Omental fat pad (tissue), 3 donors: ENCODE measurements at regions not wholly inside any gene's neighbourhood (a gene's known extent, or its start where the extent isn't known, plus 50 kb on each side); places are given as distances from the start of the nearest gene placed in this dataset.

Experiments used
- ATAC-seq: fragments of 150-250 bp; one replicate; pipeline ENCODE4 v1.9.1; 2016; ENCODE audit warnings: mild to moderate bottlenecking, moderate library complexity; ENCODE audit not compliant: low FRiP score
- DNase-seq: peaks from one replicate; pipeline ENCODE4 v3.0.0-alpha.2; 2019; ENCODE audit warnings: low spot score
- TF ChIP-seq, protein P1 (sequence below), 3 donors: fragments of 450-650 bp; IDR thresholded peaks; one replicate each; pipeline ENCODE4 v1.5.1; 2016 to 2017; ENCODE audit warnings: antibody characterized with exemption in 3 of 3, mild to moderate bottlenecking in 3 of 3, moderate library complexity in 2 of 3

DNA sequence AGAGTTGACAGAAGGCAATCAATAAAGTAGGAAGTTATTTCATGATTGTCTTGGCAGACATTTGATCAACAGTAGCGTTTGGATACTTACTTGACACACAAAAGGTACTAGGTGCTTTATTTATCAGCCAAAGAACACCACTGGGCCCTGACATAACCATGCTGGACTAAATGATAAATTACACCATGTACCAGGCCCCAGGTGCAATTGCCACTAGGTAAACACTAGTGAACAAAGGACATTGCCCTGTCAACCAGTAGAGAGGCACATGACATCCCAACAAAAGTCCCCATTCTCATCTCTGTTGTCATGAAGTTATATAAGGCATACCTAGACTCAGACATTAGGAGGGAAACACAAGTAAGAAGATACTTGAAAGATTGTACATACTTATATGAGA, 747.2 kb downstream of the SATB2 start:
- DNase-seq (no peak), ATAC-seq (no peak)
- TF ChIP-seq, protein P1, sequence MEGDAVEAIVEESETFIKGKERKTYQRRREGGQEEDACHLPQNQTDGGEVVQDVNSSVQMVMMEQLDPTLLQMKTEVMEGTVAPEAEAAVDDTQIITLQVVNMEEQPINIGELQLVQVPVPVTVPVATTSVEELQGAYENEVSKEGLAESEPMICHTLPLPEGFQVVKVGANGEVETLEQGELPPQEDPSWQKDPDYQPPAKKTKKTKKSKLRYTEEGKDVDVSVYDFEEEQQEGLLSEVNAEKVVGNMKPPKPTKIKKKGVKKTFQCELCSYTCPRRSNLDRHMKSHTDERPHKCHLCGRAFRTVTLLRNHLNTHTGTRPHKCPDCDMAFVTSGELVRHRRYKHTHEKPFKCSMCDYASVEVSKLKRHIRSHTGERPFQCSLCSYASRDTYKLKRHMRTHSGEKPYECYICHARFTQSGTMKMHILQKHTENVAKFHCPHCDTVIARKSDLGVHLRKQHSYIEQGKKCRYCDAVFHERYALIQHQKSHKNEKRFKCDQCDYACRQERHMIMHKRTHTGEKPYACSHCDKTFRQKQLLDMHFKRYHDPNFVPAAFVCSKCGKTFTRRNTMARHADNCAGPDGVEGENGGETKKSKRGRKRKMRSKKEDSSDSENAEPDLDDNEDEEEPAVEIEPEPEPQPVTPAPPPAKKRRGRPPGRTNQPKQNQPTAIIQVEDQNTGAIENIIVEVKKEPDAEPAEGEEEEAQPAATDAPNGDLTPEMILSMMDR (IDR thresholded peaks at IDR 0.05) = no peak

DNA sequence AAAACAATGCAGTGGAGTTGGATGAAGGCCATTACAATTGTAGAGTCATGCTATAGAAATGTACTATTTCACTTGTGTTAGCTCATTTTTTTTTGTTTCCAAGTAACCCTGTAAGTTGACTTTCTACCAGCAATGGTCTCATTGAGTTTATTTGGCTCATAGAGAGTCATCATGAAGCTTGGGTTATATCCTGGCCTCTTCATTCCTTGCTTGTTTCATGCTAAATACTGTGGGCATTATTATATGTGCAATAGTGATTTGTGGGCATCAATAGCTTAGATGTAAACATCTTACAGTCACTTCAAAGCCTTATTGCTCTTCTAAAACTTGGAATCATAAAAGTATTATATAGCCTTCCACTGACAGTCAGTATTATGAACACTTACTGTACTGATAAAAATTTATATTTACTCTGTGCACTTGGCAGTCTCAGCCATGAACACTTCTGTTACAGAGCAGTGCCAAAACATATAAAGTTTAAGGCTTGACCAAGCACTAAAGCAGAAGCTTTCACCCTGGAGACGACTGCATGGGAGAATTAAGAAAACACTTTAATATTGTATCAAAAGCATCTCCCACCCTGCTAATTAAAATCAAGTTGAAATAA, 751.2 kb downstream of the SATB2 start:
- no peak for ATAC-seq
- no peak for DNase-seq
- TF ChIP-seq, protein P1 (IDR thresholded peaks at IDR 0.05) = no peak

DNA sequence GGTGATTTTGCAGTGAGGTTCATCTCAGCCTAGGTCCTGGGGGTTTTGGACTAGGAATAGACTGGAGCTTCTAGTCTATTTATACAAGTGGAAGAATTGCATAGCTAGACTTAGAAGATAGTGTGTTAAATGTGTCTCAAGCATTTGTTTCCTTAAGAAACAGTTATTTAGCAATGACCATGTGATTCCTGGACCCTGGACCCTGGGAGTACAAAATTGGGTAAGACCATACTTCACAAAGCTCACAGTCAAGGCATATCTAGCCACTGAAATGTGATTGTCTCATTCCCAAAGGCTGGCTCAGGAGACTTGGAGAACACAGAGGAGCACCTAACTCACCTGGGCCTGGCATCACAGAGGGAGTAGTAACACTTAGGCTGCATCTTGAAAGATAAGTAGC, 754.5 kb downstream of the SATB2 start:
- TF ChIP-seq, protein P1 (IDR thresholded peaks at IDR 0.05) = no peak
- DNase-seq = no peak
- ATAC-seq = no peak

DNA sequence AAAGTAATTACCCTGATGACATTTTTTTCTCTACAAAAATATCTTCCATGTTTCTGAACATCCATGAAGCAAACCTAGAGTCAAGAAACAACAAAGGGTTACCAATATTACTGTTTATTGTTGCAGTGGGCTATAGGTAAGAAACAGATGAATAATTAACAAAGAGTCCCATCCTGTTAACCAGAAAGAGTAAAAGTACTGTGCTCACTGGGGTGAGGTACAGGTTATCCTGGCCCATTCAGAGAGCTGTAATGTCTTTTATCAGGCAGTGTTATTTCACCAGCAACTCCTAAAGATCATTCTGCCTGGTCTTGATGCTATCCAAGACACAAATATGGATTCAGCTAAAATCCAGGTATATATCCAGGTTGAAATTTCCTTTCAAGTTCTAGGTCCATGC, 754.9 kb downstream of the SATB2 start:
- no peak for DNase-seq
- no peak for ATAC-seq
- TF ChIP-seq, protein P1 (IDR thresholded peaks at IDR 0.05) = no peak

DNA sequence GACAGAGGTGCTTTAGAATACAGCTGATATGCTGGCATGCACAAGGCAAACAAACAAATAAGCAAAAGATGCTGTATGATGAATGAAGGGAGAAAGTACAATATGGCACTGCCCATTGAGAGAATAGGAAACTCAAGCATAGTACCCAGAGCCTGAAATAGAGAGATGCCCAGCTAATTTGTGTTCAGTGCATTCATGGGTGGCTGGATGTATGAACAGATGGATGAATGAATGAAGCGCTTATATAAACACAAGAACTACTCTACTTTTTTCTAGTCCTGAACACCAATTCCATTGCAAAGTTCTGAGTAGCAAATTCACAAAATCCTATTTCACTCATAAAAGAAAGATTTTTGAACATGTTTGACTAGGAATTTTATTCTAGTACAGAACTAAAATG, 756.3 kb downstream of the SATB2 start:
- DNase-seq = no peak
- ATAC-seq = no peak

DNA sequence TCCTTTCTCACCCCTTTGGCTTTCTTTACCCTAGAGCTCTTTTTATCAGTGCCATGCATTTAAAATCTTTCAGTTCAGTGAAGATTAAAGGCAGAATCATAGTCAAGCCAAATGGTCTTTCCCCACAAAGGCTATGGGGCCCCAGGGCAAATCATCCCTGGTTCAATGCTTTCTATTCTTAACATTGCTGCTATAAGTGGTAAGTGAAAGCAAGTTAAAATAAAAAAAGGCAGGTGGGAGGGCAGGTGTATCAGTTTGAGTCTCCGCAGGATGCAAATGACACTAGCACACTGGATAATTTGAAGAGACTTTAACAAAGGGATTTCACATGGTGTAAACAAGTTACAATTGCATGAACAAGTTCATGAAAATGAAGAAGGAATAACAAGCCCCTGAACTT, 757.4 kb downstream of the SATB2 start:
- TF ChIP-seq, protein P1 (IDR thresholded peaks at IDR 0.05) = no peak
- DNase-seq (no peak), ATAC-seq (no peak)

More for the DNA sequence above, 756.3 kb downstream of the SATB2 start:
- TF ChIP-seq, protein P1 (IDR thresholded peaks at IDR 0.05) = no peak

DNA sequence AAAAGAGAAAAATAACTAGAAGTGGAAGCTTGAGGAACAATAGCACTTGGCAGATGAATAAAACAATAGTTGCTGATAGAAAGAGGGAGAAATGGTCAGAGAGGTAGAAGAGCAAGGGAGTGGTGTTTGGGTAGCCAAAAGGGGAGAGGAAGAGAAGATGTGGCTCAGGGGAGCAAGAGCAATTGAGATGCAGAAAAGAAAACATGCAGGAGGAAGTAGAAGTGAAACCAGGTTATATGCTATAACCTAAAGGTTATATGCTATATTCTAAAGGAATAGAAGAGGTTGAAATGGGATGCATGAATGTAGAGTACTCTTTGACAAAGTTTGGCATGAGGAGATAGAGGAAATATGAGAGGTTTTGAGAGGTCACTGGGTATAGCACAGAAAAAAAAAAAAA, 759.5 kb downstream of the SATB2 start:
- TF ChIP-seq, protein P1 (IDR thresholded peaks at IDR 0.05) = no peak
- no peak for DNase-seq
- no peak for ATAC-seq
